SK-N-SH (cell line): ENCODE measurements at regions not wholly inside any gene's neighbourhood (a gene's known extent, or its start where the extent isn't known, plus 50 kb on each side); places are given as distances from the start of the nearest gene placed in this dataset.
A peak's percentile ranks its signal among the peaks of the same experiment; 100 is the strongest.

ENCODE experiments used
- CTCF ChIA-PET: fragments of 300-600, 350-600 bp; formaldehyde crosslinking; extraction: SDS; loops from one replicate; lab custom pipeline; 2021; lab: Yijun Ruan, JAX
- POLR2A ChIA-PET: fragments of 350-600 bp; sonication (Branson Sonifier 250); formaldehyde crosslinking; extraction: SDS; loops from one replicate; lab custom pipeline; 2020; ENCODE audit warnings: antibody characterized with exemption, inconsistent platforms; lab: Yijun Ruan, JAX
- DNase-seq: peaks from one replicate; pipeline ENCODE4 v3.0.0; 2012
- H2AFZ ChIP-seq: fragments of 200-600 bp; sonication (generic); 2 replicates; pipeline ENCODE4 v1.8.1; 2016; ENCODE audit warnings: antibody characterized with exemption, mild to moderate bottlenecking, low read depth
- H3F3A ChIP-seq: fragments of 200-600 bp; sonication (generic); replicated peaks from 2 replicates; pipeline ENCODE3; 2016; ENCODE audit warnings: antibody characterized with exemption, mild to moderate bottlenecking; ENCODE audit not compliant: insufficient read depth
- H3K27ac ChIP-seq, 2 experiments: fragments of 200-500 bp in 1 of 2; fragments of 200-600 bp in 1 of 2; sonication (Bioruptor generic) in 1 of 2; sonication (generic), shearing (Covaris generic) in 1 of 2; 2 replicates each; pipeline versions ENCODE4 v1.5.1 to v1.6.1; 2014 to 2016; ENCODE audit warnings: low read depth in 2 of 2, inconsistent platforms in 1 of 2, low read length in 1 of 2, mild to moderate bottlenecking in 1 of 2, mixed read lengths in 1 of 2
- H3K27me3 ChIP-seq: fragments of 200-600 bp; sonication (generic), shearing (Covaris generic); 2 replicates; pipeline ENCODE4 v1.6.1; 2016; ENCODE audit warnings: mixed run types; ENCODE audit not compliant: insufficient read depth
- H3K36me3 ChIP-seq, 2 experiments: fragments of 200-500 bp in 1 of 2; fragments of 200-600 bp in 1 of 2; sonication (Bioruptor generic) in 1 of 2; sonication (generic) in 1 of 2; replicated peaks in 1 of 2; 2 replicates each; pipeline versions ENCODE3 to v1.5.1; 2014 to 2016; ENCODE audit warnings: low read length in 1 of 2, mild to moderate bottlenecking in 1 of 2; ENCODE audit not compliant: insufficient read depth in 2 of 2, control insufficient read depth in 1 of 2
- H3K4me1 ChIP-seq, 2 experiments: fragments of 200-500 bp in 1 of 2; fragments of 200-600 bp in 1 of 2; sonication (Bioruptor generic) in 1 of 2; sonication (generic), shearing (Covaris generic) in 1 of 2; 2 replicates each; pipeline versions ENCODE4 v1.5.1 to v1.6.1; 2014 to 2016; ENCODE audit warnings: low read depth in 1 of 2, low read length in 1 of 2, mixed run types in 1 of 2; ENCODE audit not compliant: insufficient read depth in 2 of 2, control insufficient read depth in 1 of 2
- H3K4me2 ChIP-seq: fragments of 200-600 bp; sonication (generic), shearing (Covaris generic); 2 replicates; pipeline ENCODE4 v1.6.1; 2017; ENCODE audit warnings: mixed run types
- H3K4me3 ChIP-seq, 2 experiments: fragments of 200-500 bp in 1 of 2; fragments of 200-600 bp in 1 of 2; sonication (Bioruptor generic) in 1 of 2; sonication (generic), shearing (Covaris generic) in 1 of 2; 2 replicates each; pipeline versions ENCODE4 v1.5.1 to v1.8.1; 2014 to 2016; ENCODE audit warnings: low read depth in 2 of 2, inconsistent platforms in 1 of 2, low read length in 1 of 2, mild to moderate bottlenecking in 1 of 2, mixed read lengths in 1 of 2, moderate library complexity in 1 of 2
- H3K79me2 ChIP-seq: fragments of 200-600 bp; sonication (generic); 2 replicates; pipeline ENCODE4 v1.8.1; 2017; ENCODE audit warnings: mild to moderate bottlenecking; ENCODE audit not compliant: insufficient read depth
- H3K9ac ChIP-seq: fragments of 200-600 bp; sonication (generic); 2 replicates; pipeline ENCODE4 v1.6.1; 2017; ENCODE audit warnings: mixed run types
- H3K9me2 ChIP-seq: fragments of 200-600 bp; sonication (generic); 2 replicates; pipeline ENCODE4 v1.6.1; 2017; ENCODE audit warnings: mixed run types
- H3K9me3 ChIP-seq: fragments of 200-600 bp; sonication (generic); 2 replicates; pipeline ENCODE4 v1.6.1; 2017; ENCODE audit warnings: mixed run types, mild to moderate bottlenecking, moderate library complexity
- H4K20me1 ChIP-seq: fragments of 200-600 bp; sonication (generic); 2 replicates; pipeline ENCODE4 v1.6.1; 2017; ENCODE audit warnings: mild to moderate bottlenecking, mixed run types; ENCODE audit not compliant: insufficient read depth
- ELF1 ChIP-seq: IDR thresholded peaks from 2 replicates; pipeline ENCODE4 v1.4.0; 2012
- FOSL2 ChIP-seq: IDR thresholded peaks from 2 replicates; pipeline ENCODE4 v1.4.0; 2012; ENCODE audit warnings: low read depth, mild to moderate bottlenecking, moderate library complexity, borderline replicate concordance
- GATA2 ChIP-seq: sonication (generic); formaldehyde crosslinking; IDR thresholded peaks from 2 replicates; pipeline ENCODE4 v1.5.0; 2020; ENCODE audit warnings: mild to moderate bottlenecking, missing genetic modification reagents
- MXI1 ChIP-seq: IDR thresholded peaks from 2 replicates; pipeline ENCODE4 v1.6.1; 2012; ENCODE audit warnings: mild to moderate bottlenecking, low read depth, low read length, improper control_type of control experiment
- PBX3 ChIP-seq: IDR thresholded peaks from 2 replicates; pipeline ENCODE4; 2012
- RAD21 ChIP-seq: IDR thresholded peaks from 2 replicates; pipeline ENCODE4 v1.6.1; 2012; ENCODE audit warnings: mild to moderate bottlenecking, low read length
- RFX5 ChIP-seq: IDR thresholded peaks from 2 replicates; pipeline ENCODE4 v1.6.1; 2012; ENCODE audit warnings: mild to moderate bottlenecking, improper control_type of control experiment, low read length
- SIN3A ChIP-seq: IDR thresholded peaks from 2 replicates; pipeline ENCODE4 v1.6.1; 2012; ENCODE audit warnings: low read depth, mild to moderate bottlenecking, low read length, moderate library complexity, borderline replicate concordance
- SMC3 ChIP-seq: IDR thresholded peaks from 2 replicates; pipeline ENCODE4 v1.6.1; 2012; ENCODE audit warnings: low read depth, low read length, improper control_type of control experiment
- TAF1 ChIP-seq: IDR thresholded peaks from 2 replicates; pipeline ENCODE4 v1.6.1; 2012; ENCODE audit warnings: low read depth, mild to moderate bottlenecking, low read length, moderate library complexity, borderline replicate concordance
- TCF12 ChIP-seq: IDR thresholded peaks from 2 replicates; pipeline ENCODE4 v1.4.0; 2012
- ZBTB33 ChIP-seq: IDR thresholded peaks from 2 replicates; pipeline ENCODE4 v1.4.0; 2012; ENCODE audit warnings: low read depth, borderline replicate concordance
- WGBS: methylation state at CpG from one replicate; pipeline ENCODE4 v1.1.6; 2017; ENCODE audit warnings: low lambda C conversion rate; 5-methylcytosine and 5-hydroxymethylcytosine counted together
- TF ChIP-seq, protein P1 (sequence below): IDR thresholded peaks from 2 replicates; pipeline ENCODE4 v1.4.0; 2012; ENCODE audit warnings: low read depth
- TF ChIP-seq, protein P2 (sequence below): fragments of 150-350 bp; IDR thresholded peaks from 2 replicates; pipeline ENCODE4 v1.6.1; 2017; ENCODE audit warnings: antibody characterized with exemption, low read length, low read depth, borderline replicate concordance

DNA sequence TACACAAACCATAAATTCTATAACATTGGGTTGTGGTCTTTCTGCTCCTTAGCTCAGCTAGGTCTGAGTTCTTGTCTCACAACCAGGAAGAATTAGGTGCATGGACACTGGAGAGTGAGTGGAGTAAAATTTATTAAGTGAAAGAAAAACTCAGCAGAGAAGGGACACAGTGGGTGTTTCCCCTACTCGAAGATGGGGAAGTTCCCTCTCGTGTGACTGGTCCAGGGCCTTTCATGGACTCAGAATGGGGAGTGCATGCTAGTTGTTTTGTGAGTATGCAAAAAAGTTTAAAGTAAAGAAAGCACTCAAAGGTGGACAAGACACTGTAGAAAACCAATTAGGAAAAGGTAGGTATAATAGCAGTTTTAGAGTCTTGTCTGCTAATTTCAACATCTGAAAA, 215.5 kb upstream of the RORA start (continued):
- TF ChIP-seq, protein P1, sequence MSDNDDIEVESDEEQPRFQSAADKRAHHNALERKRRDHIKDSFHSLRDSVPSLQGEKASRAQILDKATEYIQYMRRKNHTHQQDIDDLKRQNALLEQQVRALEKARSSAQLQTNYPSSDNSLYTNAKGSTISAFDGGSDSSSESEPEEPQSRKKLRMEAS, result no peak
- TF ChIP-seq MXI1 (no peak), SMC3 (no peak), RAD21 (no peak), ELF1 (no peak)

GRCh38 chr15:61442821-61443220, 213.7 kb upstream of the RORA start:
- Histone ChIP-seq H3K4me3 (no peak overlapping the region), H3K9me2 (no peaks in the 10 kb centered on the region), H3K36me3 (no peaks in the 10 kb centered on the region), H3K4me2 (no peak overlapping the region), H3K27ac (no peak overlapping the region)
- CTCF ChIA-PET, result no interaction called here
- no peak for TF ChIP-seq SIN3A
- TF ChIP-seq TAF1, result no peak
- no peak for TF ChIP-seq RFX5
- no peak for TF ChIP-seq TCF12
- TF ChIP-seq, protein P2, sequence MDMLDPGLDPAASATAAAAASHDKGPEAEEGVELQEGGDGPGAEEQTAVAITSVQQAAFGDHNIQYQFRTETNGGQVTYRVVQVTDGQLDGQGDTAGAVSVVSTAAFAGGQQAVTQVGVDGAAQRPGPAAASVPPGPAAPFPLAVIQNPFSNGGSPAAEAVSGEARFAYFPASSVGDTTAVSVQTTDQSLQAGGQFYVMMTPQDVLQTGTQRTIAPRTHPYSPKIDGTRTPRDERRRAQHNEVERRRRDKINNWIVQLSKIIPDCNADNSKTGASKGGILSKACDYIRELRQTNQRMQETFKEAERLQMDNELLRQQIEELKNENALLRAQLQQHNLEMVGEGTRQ, result no peak
- no peak for TF ChIP-seq FOSL2
- no peak for TF ChIP-seq ZBTB33
- TF ChIP-seq, all 33 proteins: peak for 0
- POLR2A ChIA-PET, result no interaction called here
- H3K9ac ChIP-seq, result no peak overlapping the region
- H3K9me3 ChIP-seq, result no peaks in the 10 kb centered on the region
- H4K20me1 ChIP-seq, result no peaks in the 10 kb centered on the region
- no peaks in the 10 kb centered on the region; a peak in 1 of 4 replicates for H3K4me1 ChIP-seq
- WGBS, result 28% methylated on average over 1 of the region's 1 CpG
- H3K27me3 ChIP-seq, result no peaks in the 10 kb centered on the region
- no peaks in the 10 kb centered on the region for H3K79me2 ChIP-seq
- DNase-seq, result no peak
- peaks cover 3% of the 10 kb centered on the region for H3F3A ChIP-seq
- no peak overlapping the region for H2AFZ ChIP-seq

- Histone ChIP-seq H3K27ac (no peak overlapping the region), H3K36me3 (no peaks in the 10 kb centered on the region), H3K27me3 (no peaks in the 10 kb centered on the region), H3K9me2 (no peaks in the 10 kb centered on the region), H2AFZ (no peak overlapping the region), H3F3A (peaks cover 3% of the 10 kb centered on the region), H3K4me3 (no peak overlapping the region), H3K4me1 (no peaks in the 10 kb centered on the region), H3K9ac (no peak overlapping the region), H3K4me2 (no peak overlapping the region), H3K79me2 (no peaks in the 10 kb centered on the region), H3K9me3 (no peaks in the 10 kb centered on the region), H4K20me1 (no peaks in the 10 kb centered on the region)
- CTCF ChIA-PET, result no interaction called here
- TF ChIP-seq PBX3 (0 out of 2 replicates have a peak, but pooled peaks have one; percentile 3), ZBTB33 (no peak), GATA2 (no peak)
- POLR2A ChIA-PET, result no interaction called here
- no peak for DNase-seq
Measured at GRCh38 chr15:61441891-61442290, 212.8 kb upstream of the RORA start.
